Fibroblast of pulmonary artery (primary cell): ENCODE measurements at regions not wholly inside any gene's neighbourhood (a gene's known extent, or its start where the extent isn't known, plus 50 kb on each side); places are given as distances from the start of the nearest gene placed in this dataset.

Experiments used
- DNase-seq: peaks from one replicate; pipeline ENCODE4 v3.0.0-alpha.2; 2010; ENCODE audit warnings: low read depth
- H3K4me3 ChIP-seq: replicated peaks from 2 replicates; pipeline ENCODE4 v1.5.1; 2011; ENCODE audit warnings: low read depth, mild to moderate bottlenecking, control low read depth, low read length, moderate library complexity
- TF ChIP-seq, protein P1 (sequence below): IDR thresholded peaks from 2 replicates; pipeline ENCODE4 v1.5.1; 2011; ENCODE audit warnings: mild to moderate bottlenecking, control low read depth, low read length, inconsistent platforms; ENCODE audit errors: missing control alignments

DNA sequence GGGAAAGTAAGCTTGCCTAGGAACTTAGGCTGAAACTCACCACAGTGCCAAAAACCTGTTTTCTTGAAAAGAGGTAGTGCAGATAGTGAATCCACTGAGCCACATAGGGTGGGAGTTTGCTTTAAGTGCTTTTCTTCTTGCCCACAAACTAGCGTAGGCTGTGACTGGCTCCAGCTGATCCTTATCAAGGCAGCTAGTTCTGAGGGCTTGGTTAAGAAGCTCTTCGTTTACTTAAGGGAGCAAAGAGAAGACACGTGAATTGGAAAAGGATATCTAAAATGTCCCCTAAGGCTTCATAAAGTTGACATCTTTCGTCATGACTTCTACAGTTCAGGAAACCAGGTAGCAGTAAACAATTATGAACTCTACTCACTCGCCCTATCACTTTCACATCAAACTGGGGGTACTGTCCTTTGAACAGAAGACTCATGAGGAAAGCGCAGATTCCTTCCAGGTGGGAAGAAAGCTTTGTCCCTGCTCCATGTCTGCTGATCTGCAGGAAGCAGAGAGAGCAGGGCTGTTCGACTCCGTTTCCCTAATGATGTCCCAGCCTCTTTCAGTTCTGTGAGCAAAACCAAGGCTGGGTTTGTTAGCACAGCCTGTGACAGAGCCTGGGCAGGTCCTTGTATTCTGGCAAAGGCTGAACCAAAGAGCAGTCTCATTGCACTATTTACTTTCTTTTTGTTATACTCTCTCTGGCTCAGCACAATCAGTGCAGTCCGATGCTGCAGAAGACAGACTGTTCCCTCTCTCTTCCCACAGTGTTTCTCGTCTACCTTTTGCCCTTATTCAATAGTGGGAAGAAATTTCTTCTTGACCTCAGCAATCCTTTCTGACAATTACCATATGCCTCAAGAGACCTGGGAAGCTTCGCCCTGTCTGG, 93.5 kb upstream of the ETV6 start:
- H3K4me3 ChIP-seq: no peak overlapping the region
- no peak for DNase-seq
- TF ChIP-seq, protein P1, sequence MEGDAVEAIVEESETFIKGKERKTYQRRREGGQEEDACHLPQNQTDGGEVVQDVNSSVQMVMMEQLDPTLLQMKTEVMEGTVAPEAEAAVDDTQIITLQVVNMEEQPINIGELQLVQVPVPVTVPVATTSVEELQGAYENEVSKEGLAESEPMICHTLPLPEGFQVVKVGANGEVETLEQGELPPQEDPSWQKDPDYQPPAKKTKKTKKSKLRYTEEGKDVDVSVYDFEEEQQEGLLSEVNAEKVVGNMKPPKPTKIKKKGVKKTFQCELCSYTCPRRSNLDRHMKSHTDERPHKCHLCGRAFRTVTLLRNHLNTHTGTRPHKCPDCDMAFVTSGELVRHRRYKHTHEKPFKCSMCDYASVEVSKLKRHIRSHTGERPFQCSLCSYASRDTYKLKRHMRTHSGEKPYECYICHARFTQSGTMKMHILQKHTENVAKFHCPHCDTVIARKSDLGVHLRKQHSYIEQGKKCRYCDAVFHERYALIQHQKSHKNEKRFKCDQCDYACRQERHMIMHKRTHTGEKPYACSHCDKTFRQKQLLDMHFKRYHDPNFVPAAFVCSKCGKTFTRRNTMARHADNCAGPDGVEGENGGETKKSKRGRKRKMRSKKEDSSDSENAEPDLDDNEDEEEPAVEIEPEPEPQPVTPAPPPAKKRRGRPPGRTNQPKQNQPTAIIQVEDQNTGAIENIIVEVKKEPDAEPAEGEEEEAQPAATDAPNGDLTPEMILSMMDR: no peak

DNA sequence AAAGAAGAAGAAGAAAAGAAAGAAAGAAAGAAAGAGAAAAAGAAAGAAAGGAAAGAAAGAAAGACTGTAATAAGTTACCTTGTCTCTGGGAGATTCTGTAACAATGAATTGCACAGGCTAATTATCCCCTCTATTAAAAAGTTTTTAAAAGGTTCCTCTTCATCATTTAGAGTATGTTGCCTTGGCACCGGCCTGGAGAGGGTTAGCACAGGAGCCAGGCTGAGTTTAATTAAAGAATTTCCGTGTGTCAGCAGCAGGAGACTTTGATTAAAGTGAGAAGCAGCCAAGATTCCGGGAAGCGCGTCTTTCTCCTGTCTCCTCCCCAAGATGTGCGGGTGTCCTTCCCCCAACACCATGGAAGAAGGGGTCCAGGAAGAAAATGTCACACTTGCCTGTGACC, 92.8 kb upstream of the ETV6 start:
- DNase-seq: no peak
- TF ChIP-seq, protein P1: no peak
- no peak overlapping the region for H3K4me3 ChIP-seq

DNA sequence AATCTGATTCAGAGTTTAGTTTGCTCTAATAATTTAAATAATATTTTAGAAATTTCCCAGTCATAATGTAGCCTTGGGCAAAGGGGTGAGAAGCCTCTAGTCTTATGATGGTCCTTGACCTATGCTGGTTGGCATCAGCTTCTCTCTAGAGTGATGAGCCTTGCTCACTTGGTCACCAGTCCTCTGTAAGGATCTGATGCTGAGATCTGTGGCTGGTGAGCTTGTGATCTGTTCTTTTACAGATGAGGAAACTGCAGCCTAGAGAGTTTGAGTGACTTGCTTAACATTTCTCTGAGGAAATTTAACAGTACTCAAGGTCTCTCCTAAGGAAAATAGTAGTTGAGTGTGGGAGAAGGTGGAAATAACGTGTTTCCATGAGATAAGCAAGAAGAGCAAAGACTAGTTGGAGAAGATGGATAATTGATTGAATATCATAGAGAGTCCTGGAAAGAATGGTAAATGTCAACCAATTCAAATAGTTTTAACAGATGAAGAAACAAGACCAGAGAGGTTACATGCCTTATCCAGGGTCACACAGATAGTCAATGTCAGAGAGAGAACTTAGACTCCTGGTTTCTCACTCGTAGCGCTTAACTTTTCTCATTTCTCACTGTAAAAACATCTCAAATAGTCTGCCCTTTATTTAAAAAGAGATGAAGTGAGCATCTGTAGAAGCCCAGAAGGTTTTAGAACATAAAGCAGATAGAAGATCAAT, 89.7 kb upstream of the ETV6 start:
- TF ChIP-seq, protein P1: no peak
- no peak overlapping the region for H3K4me3 ChIP-seq
- no peak for DNase-seq

DNA sequence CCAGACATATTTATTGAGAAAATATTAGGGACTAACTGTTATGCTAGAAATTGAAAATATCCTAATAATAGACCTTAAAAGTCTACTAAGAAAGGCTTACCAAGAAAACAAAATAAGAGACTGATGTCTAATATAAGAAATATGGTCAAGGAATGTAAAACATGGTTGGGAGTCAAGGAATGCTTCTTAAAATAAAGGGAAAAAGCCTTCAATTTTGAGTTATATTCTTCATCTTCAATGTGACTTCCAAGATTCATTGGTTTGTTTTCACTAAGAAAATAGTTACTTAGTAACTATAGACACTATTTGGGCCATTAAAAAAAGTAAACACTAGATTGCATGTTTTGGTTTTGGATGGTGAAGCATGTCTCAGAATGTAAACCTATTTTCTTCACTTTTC, 88.1 kb upstream of the ETV6 start:
- TF ChIP-seq, protein P1: no peak

DNA sequence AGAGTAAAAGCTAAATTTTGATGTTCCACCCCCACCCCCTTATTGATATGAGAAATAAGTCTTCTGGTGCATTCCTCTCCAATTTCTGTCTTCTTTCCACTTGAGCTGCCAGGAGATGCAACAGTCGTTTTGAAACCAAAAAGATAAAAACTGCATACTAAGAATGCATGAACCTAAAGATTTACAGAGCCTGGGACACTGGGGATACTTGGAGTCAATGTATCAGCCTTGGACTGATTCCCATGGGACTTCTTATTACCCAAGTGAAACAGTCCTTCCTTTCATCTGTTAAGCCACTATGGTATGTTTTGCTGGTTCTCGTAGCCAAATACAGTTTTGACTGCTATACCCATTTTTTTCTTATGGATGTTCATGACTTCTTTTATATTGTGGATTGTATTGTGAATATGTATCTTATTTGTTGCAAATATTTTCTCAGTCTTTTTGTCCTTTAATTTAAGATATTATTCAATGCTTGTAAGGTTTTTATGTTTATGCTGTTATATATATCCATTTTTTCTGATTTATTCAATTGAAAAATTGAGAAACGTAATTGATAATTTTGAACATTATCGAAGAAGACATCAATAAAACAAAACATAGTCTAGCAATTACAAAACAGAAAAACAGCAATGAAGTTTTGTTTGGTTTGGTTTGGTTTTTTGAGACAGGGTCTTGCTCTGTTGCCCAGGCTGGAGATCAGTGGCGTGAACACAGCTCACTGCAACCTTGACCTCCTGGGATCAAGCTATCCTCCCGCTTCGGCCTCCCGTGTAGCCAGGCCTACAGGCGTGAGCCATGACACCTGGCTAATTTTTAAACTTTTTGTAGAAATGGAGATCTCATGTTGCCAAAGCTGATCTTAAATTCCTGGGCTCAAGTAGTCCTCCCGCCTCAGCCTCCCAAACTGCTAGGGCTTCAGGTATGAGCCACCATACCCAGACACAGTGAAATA, 85.4 kb upstream of the ETV6 start:
- TF ChIP-seq, protein P1: no peak
- no peak overlapping the region for H3K4me3 ChIP-seq
- DNase-seq: no peak

More for the DNA sequence above, 88.1 kb upstream of the ETV6 start:
- DNase-seq: no peak
- no peak overlapping the region for H3K4me3 ChIP-seq

DNA sequence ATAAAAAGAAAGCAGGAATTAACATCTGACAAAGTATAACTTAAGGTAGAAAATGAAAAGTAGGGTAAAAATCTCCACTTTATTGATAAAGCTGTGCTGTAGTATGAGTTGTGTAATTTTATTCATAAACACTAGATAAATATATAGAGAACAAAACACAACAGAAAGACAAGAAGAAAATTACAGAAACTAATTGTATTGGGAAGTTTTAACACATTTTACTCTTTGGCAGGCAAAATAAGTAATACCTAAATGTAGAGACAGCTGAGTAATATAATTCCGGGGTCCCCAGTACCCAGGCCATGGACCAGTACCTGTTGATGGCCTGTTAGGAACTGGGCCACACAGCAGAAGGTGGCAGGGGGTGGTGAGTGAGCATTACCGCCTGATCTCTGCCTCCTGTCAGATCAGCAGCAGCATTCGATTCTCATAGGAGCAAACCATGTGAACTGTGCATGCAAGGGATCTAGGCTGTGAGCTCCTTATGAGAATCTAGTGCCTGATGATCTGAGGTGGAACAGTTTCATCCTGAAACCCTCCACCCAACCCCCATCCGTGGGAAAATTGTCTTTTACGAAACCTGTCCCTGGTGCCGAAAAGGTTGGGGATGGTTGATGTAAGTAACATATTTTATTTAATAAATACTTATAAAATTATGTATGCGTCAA, 84.4 kb upstream of the ETV6 start:
- H3K4me3 ChIP-seq: no peak overlapping the region
- no peak for DNase-seq
- TF ChIP-seq, protein P1: no peak
